Transverse colon (tissue), 4 donors: ENCODE measurements at regions not wholly inside any gene's neighbourhood (a gene's known extent, or its start where the extent isn't known, plus 50 kb on each side); places are given as distances from the start of the nearest gene placed in this dataset.

ENCODE experiments used
- CTCF ChIP-seq, 5 experiments: fragments of 200-600 bp in 3 of 5; fragments of 450-650 bp in 2 of 5; sonication (generic) in 3 of 5; IDR thresholded peaks; 1 replicate in 2 of 5; 2 replicates in 3 of 5; pipeline ENCODE4 v1.5.1; 2016 to 2017; ENCODE audit warnings: antibody characterized with exemption in 5 of 5, inconsistent platforms in 3 of 5, mild to moderate bottlenecking in 2 of 5, moderate library complexity in 1 of 5
- EP300 ChIP-seq: sonication (generic); formaldehyde crosslinking; IDR thresholded peaks from one replicate; pipeline ENCODE4 v1.6.1; 2017; ENCODE audit warnings: antibody characterized with exemption, low read depth
- POLR2A ChIP-seq: fragments of 450-650 bp; IDR thresholded peaks from one replicate; pipeline ENCODE4 v1.6.1; 2016; ENCODE audit warnings: antibody characterized with exemption, mild to moderate bottlenecking, moderate library complexity
- POLR2AphosphoS5 ChIP-seq, 3 donors: sonication (generic); formaldehyde crosslinking; IDR thresholded peaks; one replicate each; pipeline ENCODE4 v1.6.1; 2016; ENCODE audit warnings: antibody characterized with exemption in 3 of 3

- TF ChIP-seq POLR2A, result no peak
- no peak for TF ChIP-seq CTCF (IDR thresholded peaks at IDR 0.05)
- no peak for TF ChIP-seq EP300
- no peak for TF ChIP-seq POLR2AphosphoS5 (IDR thresholded peaks at IDR 0.05)
These were observed 439.4 kb downstream of the CCDC91 start for GRCh38 chr12:28629691-28630090.
